ENCODE measurements at regions not wholly inside any gene's neighbourhood (a gene's known extent, or its start where the extent isn't known, plus 50 kb on each side); places are given as distances from the start of the nearest gene placed in this dataset.
A peak's percentile ranks its signal among the peaks of the same experiment; 100 is the strongest.
"Not testable (repeated sequence)": the region's sequence is repeated elsewhere in the genome, so short reads cannot be mapped to it uniquely, and the experiment has no call there.

GRCh38 chr5:102154791-102155605 is 141.1 kb downstream of the SLCO4C1 start:
- H3K4me3 ChIP-seq = peak overlapping the region in 4 of 7 experiments; percentile 3 to 16 (median 7)
- not testable (repeated sequence) for H3K27ac ChIP-seq

- Histone ChIP-seq H3K4me3 (no peak overlapping the region), H3K27ac (no peak overlapping the region)
These were observed 141.8 kb downstream of the SLCO4C1 start for GRCh38 chr5:102154291-102154690.

- H3K4me3 ChIP-seq = no peak overlapping the region
- H3K27ac ChIP-seq = no peak overlapping the region
These were observed 142.9 kb downstream of the SLCO4C1 start for GRCh38 chr5:102153003-102153759.

- Histone ChIP-seq H3K27ac (no peak overlapping the region), H3K4me3 (no peak overlapping the region)
These were observed 157.1 kb downstream of the SLCO4C1 start for GRCh38 chr5:102139029-102139428.

GRCh38 chr5:102138243-102138653 is 157.8 kb downstream of the SLCO4C1 start:
- H3K27ac ChIP-seq = no peak overlapping the region

GRCh38 chr5:102130890-102131289 is 165.2 kb downstream of the SLCO4C1 start:
- no peak overlapping the region for H3K4me3 ChIP-seq

More at GRCh38 chr5:102138243-102138653, 157.8 kb downstream of the SLCO4C1 start:
- H3K4me3 ChIP-seq = no peak overlapping the region

GRCh38 chr5:102130386-102130785 is 165.7 kb downstream of the SLCO4C1 start:
- Histone ChIP-seq H3K27ac (no peak overlapping the region), H3K4me3 (no peak overlapping the region)

More at GRCh38 chr5:102130890-102131289, 165.2 kb downstream of the SLCO4C1 start:
- H3K27ac ChIP-seq = no peak overlapping the region

- no peak overlapping the region for H3K4me3 ChIP-seq
- H3K27ac ChIP-seq = no peak overlapping the region
These were observed 176.8 kb downstream of the SLCO4C1 start for GRCh38 chr5:102119252-102119651.

GRCh38 chr5:102115736-102116135 is 180.3 kb downstream of the SLCO4C1 start:
- Histone ChIP-seq H3K4me3 (no peak overlapping the region), H3K27ac (no peak overlapping the region)

GRCh38 chr5:102114525-102115069 is 181.5 kb downstream of the SLCO4C1 start:
- no peak overlapping the region for H3K27ac ChIP-seq
- H3K4me3 ChIP-seq = no peak overlapping the region

GRCh38 chr5:102107865-102108264 is 188.2 kb downstream of the SLCO4C1 start:
- Histone ChIP-seq H3K27ac (no peak overlapping the region), H3K4me3 (no peak overlapping the region)

- no peak overlapping the region for H3K27ac ChIP-seq
- no peak overlapping the region for H3K4me3 ChIP-seq
These were observed 189.5 kb downstream of the SLCO4C1 start for GRCh38 chr5:102106599-102106998.

- Histone ChIP-seq H3K27ac (no peak overlapping the region), H3K4me3 (no peak overlapping the region)
These were observed 196.2 kb downstream of the SLCO4C1 start for GRCh38 chr5:102099766-102100331.

- not testable (repeated sequence) for H3K27ac ChIP-seq, H3K4me3 ChIP-seq
These were observed 197.0 kb downstream of the SLCO4C1 start for GRCh38 chr5:102099083-102099482.

GRCh38 chr5:102098606-102099005 is 197.5 kb downstream of the SLCO4C1 start:
- not testable (repeated sequence) for H3K4me3 ChIP-seq, H3K27ac ChIP-seq

- Histone ChIP-seq H3K27ac (no peak overlapping the region), H3K4me3 (no peak overlapping the region)
These were observed 205.3 kb downstream of the SLCO4C1 start for GRCh38 chr5:102090770-102091169.

GRCh38 chr5:102089883-102090282 is 206.2 kb downstream of the SLCO4C1 start:
- Histone ChIP-seq H3K27ac (no peak overlapping the region), H3K4me3 (no peak overlapping the region)

GRCh38 chr5:102087906-102088305 is 208.2 kb downstream of the SLCO4C1 start:
- Histone ChIP-seq H3K4me3 (no peak overlapping the region), H3K27ac (no peak overlapping the region)

GRCh38 chr5:102080288-102080687 is 215.8 kb downstream of the SLCO4C1 start:
- Histone ChIP-seq H3K4me3 (no peak overlapping the region), H3K27ac (no peak overlapping the region)

GRCh38 chr5:102077920-102078319 is 218.2 kb downstream of the SLCO4C1 start:
- no peak overlapping the region for H3K4me3 ChIP-seq
- H3K27ac ChIP-seq = no peak overlapping the region

All from skin epidermis (tissue), 12 donors.